GM23338 (cell line): ENCODE measurements at regions not wholly inside any gene's neighbourhood (a gene's known extent, or its start where the extent isn't known, plus 50 kb on each side); places are given as distances from the start of the nearest gene placed in this dataset.

Experiments used
- ATAC-seq: fragments of 200-7000 bp; cut with Tn5 transposase; 3 replicates; pipeline ENCODE4 v1.9.1; 2020
- DNase-seq: peaks from one replicate; pipeline ENCODE4 v3.0.0-alpha.2; 2015; ENCODE audit warnings: low spot score
- H2AFZ ChIP-seq: fragments of 200-600 bp; sonication (generic); 2 replicates; pipeline ENCODE4 v1.8.0; 2016; ENCODE audit warnings: antibody characterized with exemption, mild to moderate bottlenecking, moderate library complexity
- H3F3A ChIP-seq: fragments of 200-600 bp; sonication (generic); replicated peaks from 2 replicates; pipeline ENCODE4 v1.8.0; 2017; ENCODE audit warnings: antibody characterized with exemption, mixed run types, low read depth
- H3K27ac ChIP-seq: fragments of 200-600 bp; sonication (generic); 2 replicates; pipeline ENCODE4 v1.6.1; 2016; ENCODE audit warnings: low read depth
- H3K27me3 ChIP-seq: fragments of 200-600 bp; sonication (generic); 2 replicates; pipeline ENCODE4 v1.8.0; 2016; ENCODE audit warnings: mild to moderate bottlenecking, mixed run types, moderate library complexity; ENCODE audit not compliant: insufficient read depth
- H3K36me3 ChIP-seq: fragments of 200-600 bp; sonication (generic); 2 replicates; pipeline ENCODE4 v1.8.0; 2016; ENCODE audit warnings: mild to moderate bottlenecking; ENCODE audit not compliant: insufficient read depth
- H3K4me1 ChIP-seq: fragments of 200-600 bp; sonication (generic); 2 replicates; pipeline ENCODE4 v1.8.0; 2016; ENCODE audit warnings: mild to moderate bottlenecking, moderate library complexity; ENCODE audit not compliant: insufficient read depth
- H3K4me2 ChIP-seq: fragments of 200-600 bp; sonication (generic); 2 replicates; pipeline ENCODE4 v1.7.1; 2017; ENCODE audit warnings: mixed run types
- H3K4me3 ChIP-seq: fragments of 200-600 bp; sonication (generic); 2 replicates; pipeline ENCODE4 v1.6.1; 2016; ENCODE audit warnings: mixed run types
- H3K79me2 ChIP-seq: fragments of 200-600 bp; sonication (generic); replicated peaks from 2 replicates; pipeline ENCODE4 v1.8.0; 2017; ENCODE audit warnings: mild to moderate bottlenecking; ENCODE audit not compliant: insufficient read depth
- H3K9me2 ChIP-seq: fragments of 200-600 bp; sonication (generic); 2 replicates; pipeline ENCODE4 v1.8.0; 2017; ENCODE audit not compliant: insufficient read depth
- H4K20me1 ChIP-seq: fragments of 200-600 bp; sonication (generic); replicated peaks from 2 replicates; pipeline ENCODE4 v1.8.0; 2017; ENCODE audit warnings: mild to moderate bottlenecking; ENCODE audit not compliant: insufficient read depth
- H3K27ac Mint-ChIP-seq: 2 replicates; pipeline ENCODE4 v1.8.0; 2020; ENCODE audit warnings: inconsistent platforms, mild to moderate bottlenecking, moderate library complexity, mixed read lengths
- H3K27me3 Mint-ChIP-seq: 3 replicates; pipeline ENCODE4 v1.8.0; 2022; ENCODE audit warnings: low read depth, mild to moderate bottlenecking, moderate library complexity, mixed read lengths, inconsistent platforms; ENCODE audit not compliant: insufficient read depth, poor library complexity
- H3K36me3 Mint-ChIP-seq: 3 replicates; pipeline ENCODE4 v1.8.0; 2021; ENCODE audit warnings: low read depth, mild to moderate bottlenecking, inconsistent platforms, moderate library complexity, mixed read lengths
- H3K4me1 Mint-ChIP-seq: 3 replicates; pipeline ENCODE4 v1.8.0; 2020; ENCODE audit warnings: mild to moderate bottlenecking, inconsistent platforms, mixed read lengths
- H3K4me3 Mint-ChIP-seq: 3 replicates; pipeline ENCODE4 v1.8.0; 2021; ENCODE audit warnings: moderate library complexity, mild to moderate bottlenecking, inconsistent platforms, mixed read lengths
- H3K9me3 Mint-ChIP-seq: 3 replicates; pipeline ENCODE4 v1.8.0; 2020; ENCODE audit warnings: moderate library complexity, mild to moderate bottlenecking, inconsistent platforms, mixed read lengths
- CREB1 ChIP-seq: fragments of 250-450 bp; sonication (Bioruptor Pico); IDR thresholded peaks from 2 replicates; pipeline ENCODE4 v1.5.0; 2020; ENCODE audit warnings: low read depth, mild to moderate bottlenecking, moderate library complexity
- EZH2 ChIP-seq: fragments of 200-600 bp; sonication (generic); IDR thresholded peaks from one replicate; pipeline ENCODE4 v1.8.0; 2017; ENCODE audit warnings: antibody characterized with exemption, mild to moderate bottlenecking, low read depth; ENCODE audit not compliant: unreplicated experiment
- EZH2phosphoT487 ChIP-seq: fragments of 200-600 bp; sonication (generic); IDR thresholded peaks from one replicate; pipeline ENCODE4 v1.8.1; 2018; ENCODE audit warnings: antibody characterized with exemption; ENCODE audit not compliant: unreplicated experiment
- NANOG ChIP-seq: IDR thresholded peaks from 2 replicates; pipeline ENCODE4 v1.6.1; 2016; ENCODE audit warnings: antibody characterized with exemption, borderline replicate concordance
- POLR2AphosphoS5 ChIP-seq: IDR thresholded peaks from 2 replicates; pipeline ENCODE4 v1.6.1; 2016; ENCODE audit warnings: antibody characterized with exemption, low read depth
- ZNF462 ChIP-seq: fragments of 250-450 bp; sonication (Bioruptor Pico); IDR thresholded peaks from 2 replicates; pipeline ENCODE4 v1.5.0; 2020; ENCODE audit warnings: mild to moderate bottlenecking, moderate library complexity
- TF ChIP-seq, protein P1 (sequence below): IDR thresholded peaks from one replicate; pipeline ENCODE4 v1.6.1; 2018; ENCODE audit warnings: antibody characterized with exemption; ENCODE audit not compliant: unreplicated experiment
- TF ChIP-seq, protein P2 (sequence below), 2 experiments: fragments of 200-600 bp in 1 of 2; sonication (generic) in 1 of 2; conservative IDR thresholded peaks; 2 replicates each; pipeline versions ENCODE4 v1.5.1 to v1.6.1; 2016 to 2017; ENCODE audit warnings: antibody characterized with exemption in 2 of 2, low read depth in 2 of 2, mild to moderate bottlenecking in 2 of 2, moderate library complexity in 1 of 2

- peaks cover 5% of the 10 kb centered on the region; the same call in 1 of the 3 replicates for H3K36me3 Mint-ChIP-seq
- H3K36me3 ChIP-seq, result no peaks in the 10 kb centered on the region
These were observed 75.5 kb upstream of the SYNDIG1 start for GRCh38 chr20:24393903-24394302.

DNA sequence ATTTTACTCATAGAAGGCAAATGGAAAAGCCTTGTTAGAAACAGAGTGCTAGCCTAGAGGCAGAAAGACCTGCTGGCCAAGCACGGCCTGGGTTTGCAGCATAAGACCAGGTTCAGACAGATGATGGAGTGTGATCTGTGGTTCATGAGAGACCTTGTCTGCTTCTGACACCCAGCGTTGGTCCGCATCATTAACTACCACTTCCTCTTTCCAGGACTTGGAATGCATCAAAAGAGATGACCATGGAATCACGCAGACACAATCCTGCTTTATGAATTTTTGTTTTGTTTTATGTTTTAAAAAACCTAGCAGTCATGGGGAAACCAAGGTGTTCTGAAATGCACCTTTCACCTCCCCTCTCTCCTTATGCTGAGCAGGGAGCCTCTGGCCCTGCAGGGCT is 76.8 kb upstream of the SYNDIG1 start:
- peaks cover 7% of the 10 kb centered on the region for H3K27me3 Mint-ChIP-seq
- Histone ChIP-seq H3K4me3 (no peak overlapping the region), H3K9me2 (0 out of 2 replicates have a peak, but pooled peaks cover 11% of the 10 kb centered on the region), H4K20me1 (no peaks in the 10 kb centered on the region), H3K27me3 (no peaks in the 10 kb centered on the region), H3K27ac (no peak overlapping the region), H3K4me2 (no peak overlapping the region), H3K79me2 (no peaks in the 10 kb centered on the region), H3F3A (no peaks in the 10 kb centered on the region), H3K36me3 (no peaks in the 10 kb centered on the region), H3K4me1 (no peaks in the 10 kb centered on the region), H2AFZ (no peak overlapping the region)
- H3K4me3 Mint-ChIP-seq, result no peak overlapping the region
- no peak for ATAC-seq
- H3K27ac Mint-ChIP-seq, result no peak overlapping the region
- H3K4me1 Mint-ChIP-seq, result peaks cover 12% of the 10 kb centered on the region
- H3K36me3 Mint-ChIP-seq, result no peaks in the 10 kb centered on the region
- peaks cover 10% of the 10 kb centered on the region; the same call in 2 of the 3 replicates for H3K9me3 Mint-ChIP-seq
- no peak for TF ChIP-seq POLR2AphosphoS5
- no peak for TF ChIP-seq NANOG
- no peak for TF ChIP-seq ZNF462 (CRISPR knock-in tag)
- TF ChIP-seq EZH2phosphoT487, result no peak
- TF ChIP-seq, protein P1, sequence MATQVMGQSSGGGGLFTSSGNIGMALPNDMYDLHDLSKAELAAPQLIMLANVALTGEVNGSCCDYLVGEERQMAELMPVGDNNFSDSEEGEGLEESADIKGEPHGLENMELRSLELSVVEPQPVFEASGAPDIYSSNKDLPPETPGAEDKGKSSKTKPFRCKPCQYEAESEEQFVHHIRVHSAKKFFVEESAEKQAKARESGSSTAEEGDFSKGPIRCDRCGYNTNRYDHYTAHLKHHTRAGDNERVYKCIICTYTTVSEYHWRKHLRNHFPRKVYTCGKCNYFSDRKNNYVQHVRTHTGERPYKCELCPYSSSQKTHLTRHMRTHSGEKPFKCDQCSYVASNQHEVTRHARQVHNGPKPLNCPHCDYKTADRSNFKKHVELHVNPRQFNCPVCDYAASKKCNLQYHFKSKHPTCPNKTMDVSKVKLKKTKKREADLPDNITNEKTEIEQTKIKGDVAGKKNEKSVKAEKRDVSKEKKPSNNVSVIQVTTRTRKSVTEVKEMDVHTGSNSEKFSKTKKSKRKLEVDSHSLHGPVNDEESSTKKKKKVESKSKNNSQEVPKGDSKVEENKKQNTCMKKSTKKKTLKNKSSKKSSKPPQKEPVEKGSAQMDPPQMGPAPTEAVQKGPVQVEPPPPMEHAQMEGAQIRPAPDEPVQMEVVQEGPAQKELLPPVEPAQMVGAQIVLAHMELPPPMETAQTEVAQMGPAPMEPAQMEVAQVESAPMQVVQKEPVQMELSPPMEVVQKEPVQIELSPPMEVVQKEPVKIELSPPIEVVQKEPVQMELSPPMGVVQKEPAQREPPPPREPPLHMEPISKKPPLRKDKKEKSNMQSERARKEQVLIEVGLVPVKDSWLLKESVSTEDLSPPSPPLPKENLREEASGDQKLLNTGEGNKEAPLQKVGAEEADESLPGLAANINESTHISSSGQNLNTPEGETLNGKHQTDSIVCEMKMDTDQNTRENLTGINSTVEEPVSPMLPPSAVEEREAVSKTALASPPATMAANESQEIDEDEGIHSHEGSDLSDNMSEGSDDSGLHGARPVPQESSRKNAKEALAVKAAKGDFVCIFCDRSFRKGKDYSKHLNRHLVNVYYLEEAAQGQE, result no peak
- TF ChIP-seq CREB1 (CRISPR knock-in tag), result no peak
- no peak for TF ChIP-seq EZH2
- no peak for DNase-seq

More at GRCh38 chr20:24393903-24394302, 75.5 kb upstream of the SYNDIG1 start:
- H3K4me3 ChIP-seq, result no peak overlapping the region
- peak; percentile 19 for DNase-seq
- no peaks in the 10 kb centered on the region for H3K27me3 ChIP-seq
- H2AFZ ChIP-seq, result 0 out of 2 replicates have a peak overlapping the region, but pooled peaks have one; percentile 32
- H3K9me2 ChIP-seq, result 0 out of 2 replicates have a peak, but pooled peaks cover 11% of the 10 kb centered on the region
- no peak overlapping the region for H3K27ac Mint-ChIP-seq
- peaks cover 12% of the 10 kb centered on the region for H3K4me1 Mint-ChIP-seq
- H3K4me3 Mint-ChIP-seq, result no peak overlapping the region
- H3F3A ChIP-seq, result no peaks in the 10 kb centered on the region
- TF ChIP-seq POLR2AphosphoS5, result no peak
- TF ChIP-seq, protein P2, sequence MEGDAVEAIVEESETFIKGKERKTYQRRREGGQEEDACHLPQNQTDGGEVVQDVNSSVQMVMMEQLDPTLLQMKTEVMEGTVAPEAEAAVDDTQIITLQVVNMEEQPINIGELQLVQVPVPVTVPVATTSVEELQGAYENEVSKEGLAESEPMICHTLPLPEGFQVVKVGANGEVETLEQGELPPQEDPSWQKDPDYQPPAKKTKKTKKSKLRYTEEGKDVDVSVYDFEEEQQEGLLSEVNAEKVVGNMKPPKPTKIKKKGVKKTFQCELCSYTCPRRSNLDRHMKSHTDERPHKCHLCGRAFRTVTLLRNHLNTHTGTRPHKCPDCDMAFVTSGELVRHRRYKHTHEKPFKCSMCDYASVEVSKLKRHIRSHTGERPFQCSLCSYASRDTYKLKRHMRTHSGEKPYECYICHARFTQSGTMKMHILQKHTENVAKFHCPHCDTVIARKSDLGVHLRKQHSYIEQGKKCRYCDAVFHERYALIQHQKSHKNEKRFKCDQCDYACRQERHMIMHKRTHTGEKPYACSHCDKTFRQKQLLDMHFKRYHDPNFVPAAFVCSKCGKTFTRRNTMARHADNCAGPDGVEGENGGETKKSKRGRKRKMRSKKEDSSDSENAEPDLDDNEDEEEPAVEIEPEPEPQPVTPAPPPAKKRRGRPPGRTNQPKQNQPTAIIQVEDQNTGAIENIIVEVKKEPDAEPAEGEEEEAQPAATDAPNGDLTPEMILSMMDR (conservative IDR thresholded peaks at IDR 0.05; ENCODE audit: low read depth in 2 of 2), result peak in 1 of 2 experiments; percentile 33; a peak in 1 of 4 replicates
- no peaks in the 10 kb centered on the region for H4K20me1 ChIP-seq
- peaks cover 5% of the 10 kb centered on the region for H3K27me3 Mint-ChIP-seq
- no peak overlapping the region for H3K27ac ChIP-seq
- H3K4me1 ChIP-seq, result no peaks in the 10 kb centered on the region
- H3K4me2 ChIP-seq, result no peak overlapping the region
- peak; percentile 61 for ATAC-seq
- no peaks in the 10 kb centered on the region for H3K79me2 ChIP-seq
- peaks cover 16% of the 10 kb centered on the region for H3K9me3 Mint-ChIP-seq
